Suprapubic skin (tissue), 4 donors: ENCODE measurements at regions not wholly inside any gene's neighbourhood (a gene's known extent, or its start where the extent isn't known, plus 50 kb on each side); places are given as distances from the start of the nearest gene placed in this dataset.

ENCODE experiments used
- DNase-seq, 2 donors: peaks; one replicate each; pipeline ENCODE4 v3.0.0-alpha.2; 2019; ENCODE audit warnings: low spot score in 2 of 2
- H3K27ac ChIP-seq: fragments of 200-600 bp; sonication (generic); one replicate; pipeline ENCODE4 v1.5.1; 2019
- H3K27me3 ChIP-seq: fragments of 200-600 bp; sonication (generic); one replicate; pipeline ENCODE4 v1.5.1; 2019
- H3K36me3 ChIP-seq: fragments of 200-600 bp; sonication (generic); one replicate; pipeline ENCODE4 v1.5.1; 2019
- H3K4me1 ChIP-seq: fragments of 200-600 bp; sonication (generic); one replicate; pipeline ENCODE4 v1.5.1; 2019
- H3K4me3 ChIP-seq: fragments of 200-600 bp; sonication (generic); one replicate; pipeline ENCODE4 v1.5.1; 2019; ENCODE audit warnings: mild to moderate bottlenecking
- H3K9me3 ChIP-seq: fragments of 200-600 bp; sonication (generic); one replicate; pipeline ENCODE4 v1.5.1; 2019
- CTCF ChIP-seq, 2 donors: fragments of 200-600 bp in 1 of 2; fragments of 450-650 bp in 1 of 2; sonication (generic) in 1 of 2; IDR thresholded peaks; one replicate each; pipeline ENCODE4 v1.5.1; 2016 to 2019; ENCODE audit warnings: antibody characterized with exemption in 2 of 2, mild to moderate bottlenecking in 1 of 2, moderate library complexity in 1 of 2
- EP300 ChIP-seq: sonication (generic); formaldehyde crosslinking; IDR thresholded peaks from one replicate; pipeline ENCODE4 v1.6.1; 2017; ENCODE audit warnings: antibody characterized with exemption
- POLR2A ChIP-seq, 2 donors: fragments of 450-650 bp; IDR thresholded peaks; one replicate each; pipeline ENCODE4 v1.6.1; 2017; ENCODE audit warnings: antibody characterized with exemption in 2 of 2, mild to moderate bottlenecking in 2 of 2, moderate library complexity in 2 of 2
- POLR2AphosphoS5 ChIP-seq, 3 donors: sonication (generic); formaldehyde crosslinking; IDR thresholded peaks; one replicate each; pipeline ENCODE4 v1.6.1; 2017; ENCODE audit warnings: antibody characterized with exemption in 3 of 3
- WGBS: methylation state at CpG from one replicate; pipeline ENCODE4 v1.1.5; 2018; 5-methylcytosine and 5-hydroxymethylcytosine counted together

GRCh38 chr4:10960389-10960788 lies 275.8 kb upstream of the CLNK start:
- TF ChIP-seq CTCF (IDR thresholded peaks at IDR 0.05) (no peak), POLR2AphosphoS5 (IDR thresholded peaks at IDR 0.05) (no peak), EP300 (no peak), POLR2A (IDR thresholded peaks at IDR 0.05) (no peak)
- no peak overlapping the region for H3K4me3 ChIP-seq
- no peak overlapping the region for H3K27ac ChIP-seq
- DNase-seq = no peak
- WGBS = 68% methylated on average over 5 of the region's 5 CpGs
- H3K9me3 ChIP-seq = no peaks in the 10 kb centered on the region
- H3K36me3 ChIP-seq = no peaks in the 10 kb centered on the region
- H3K4me1 ChIP-seq = no peaks in the 10 kb centered on the region
- H3K27me3 ChIP-seq = no peaks in the 10 kb centered on the region

GRCh38 chr4:10959586-10959985 lies 275.0 kb upstream of the CLNK start:
- H3K27me3 ChIP-seq = no peaks in the 10 kb centered on the region
- H3K4me3 ChIP-seq = no peak overlapping the region
- no peak for DNase-seq
- TF ChIP-seq POLR2A (IDR thresholded peaks at IDR 0.05) = no peak
- no peak for TF ChIP-seq POLR2AphosphoS5 (IDR thresholded peaks at IDR 0.05)
- TF ChIP-seq CTCF (IDR thresholded peaks at IDR 0.05) = no peak
- no peak for TF ChIP-seq EP300
- H3K36me3 ChIP-seq = no peaks in the 10 kb centered on the region
- H3K27ac ChIP-seq = no peak overlapping the region
- no peaks in the 10 kb centered on the region for H3K9me3 ChIP-seq
- H3K4me1 ChIP-seq = no peaks in the 10 kb centered on the region
- WGBS = 70% methylated on average over 1 of the region's 1 CpG

GRCh38 chr4:10958226-10958856 lies 273.8 kb upstream of the CLNK start:
- H3K27ac ChIP-seq = no peak overlapping the region
- no peak for DNase-seq
- no peak overlapping the region for H3K4me3 ChIP-seq
- 82% methylated on average over 5 of the region's 5 CpGs for WGBS
- TF ChIP-seq POLR2A (IDR thresholded peaks at IDR 0.05) (no peak), EP300 (no peak), POLR2AphosphoS5 (IDR thresholded peaks at IDR 0.05) (no peak), CTCF (IDR thresholded peaks at IDR 0.05) (no peak)
- no peaks in the 10 kb centered on the region for H3K36me3 ChIP-seq
- no peaks in the 10 kb centered on the region for H3K4me1 ChIP-seq
- H3K9me3 ChIP-seq = no peaks in the 10 kb centered on the region
- H3K27me3 ChIP-seq = no peaks in the 10 kb centered on the region

- Histone ChIP-seq H3K27me3 (no peaks in the 10 kb centered on the region), H3K27ac (no peak overlapping the region), H3K36me3 (no peaks in the 10 kb centered on the region), H3K9me3 (no peaks in the 10 kb centered on the region), H3K4me1 (no peaks in the 10 kb centered on the region), H3K4me3 (no peak overlapping the region)
- WGBS = 77% methylated on average over 2 of the region's 2 CpGs
- TF ChIP-seq CTCF (IDR thresholded peaks at IDR 0.05) (no peak), POLR2A (IDR thresholded peaks at IDR 0.05) (no peak), EP300 (no peak), POLR2AphosphoS5 (IDR thresholded peaks at IDR 0.05) (no peak)
- no peak for DNase-seq
Measured at GRCh38 chr4:10951306-10951705, 266.7 kb upstream of the CLNK start.

- no peaks in the 10 kb centered on the region for H3K36me3 ChIP-seq
- TF ChIP-seq CTCF (IDR thresholded peaks at IDR 0.05) = no peak
- no peak for TF ChIP-seq EP300
- no peak for TF ChIP-seq POLR2A (IDR thresholded peaks at IDR 0.05)
- 83% methylated on average over 6 of the region's 6 CpGs for WGBS
- H3K9me3 ChIP-seq = no peaks in the 10 kb centered on the region
- no peak overlapping the region for H3K27ac ChIP-seq
- H3K4me3 ChIP-seq = no peak overlapping the region
- no peaks in the 10 kb centered on the region for H3K27me3 ChIP-seq
- DNase-seq = no peak
- H3K4me1 ChIP-seq = no peaks in the 10 kb centered on the region
Measured at GRCh38 chr4:10949039-10949733, 264.6 kb upstream of the CLNK start.
